OCI-LY7 (cell line): ENCODE measurements at regions not wholly inside any gene's neighbourhood (a gene's known extent, or its start where the extent isn't known, plus 50 kb on each side); places are given as distances from the start of the nearest gene placed in this dataset.

Source experiments
- BruUV-seq: library from RNA; stranded (reverse); fragments of 400-500 nt; replicated peaks from 2 replicates; lab custom pipeline; 2021; lab: Mats Ljungman, UMichigan
- CTCF ChIA-PET: fragments of 300-600 bp; sonication (Branson Sonifier 250); formaldehyde crosslinking; loops from one replicate; lab custom pipeline; 2022; ENCODE audit warnings: antibody characterized with exemption; ENCODE audit not compliant: unreplicated experiment; lab: Charles Lee
- POLR2A ChIA-PET: fragments of 300-600 bp; sonication (Branson Sonifier 250); formaldehyde crosslinking; loops from one replicate; lab custom pipeline; 2022; ENCODE audit warnings: antibody characterized with exemption; lab: Charles Lee
- DNase-seq: peaks from one replicate; pipeline ENCODE4 v3.0.0-alpha.2; 2015; ENCODE audit warnings: low spot score
- H2AFZ ChIP-seq: fragments of 200-600 bp; sonication (generic), shearing (Covaris generic); 2 replicates; pipeline ENCODE4 v1.6.1; 2014; ENCODE audit warnings: mild to moderate bottlenecking, antibody characterized with exemption, low read length, moderate library complexity
- H3K27ac ChIP-seq: fragments of 200-600 bp; sonication (generic); 2 replicates; pipeline ENCODE4 v1.5.1; 2014; ENCODE audit warnings: mixed run types, low read depth, mild to moderate bottlenecking, moderate library complexity, low read length, inconsistent platforms; ENCODE audit not compliant: poor library complexity, severe bottlenecking
- H3K36me3 ChIP-seq: fragments of 200-600 bp; sonication (generic); 2 replicates; pipeline ENCODE4 v1.6.1; 2014; ENCODE audit warnings: mild to moderate bottlenecking, antibody characterized with exemption, low read length, moderate library complexity, mixed read lengths; ENCODE audit not compliant: insufficient read depth
- H3K4me1 ChIP-seq: fragments of 200-600 bp; sonication (generic); 2 replicates; pipeline ENCODE4 v1.5.1; 2014; ENCODE audit warnings: mild to moderate bottlenecking, low read length; ENCODE audit not compliant: insufficient read depth, poor library complexity, severe bottlenecking
- H3K4me2 ChIP-seq: fragments of 200-600 bp; sonication (generic); 2 replicates; pipeline ENCODE4 v1.6.1; 2014; ENCODE audit warnings: mild to moderate bottlenecking, low read length
- H3K4me3 ChIP-seq: fragments of 200-600 bp; sonication (generic); 2 replicates; pipeline ENCODE4 v1.5.1; 2014; ENCODE audit warnings: mild to moderate bottlenecking, low read depth, low read length; ENCODE audit not compliant: poor library complexity, severe bottlenecking
- H3K79me2 ChIP-seq: fragments of 200-600 bp; sonication (generic); 2 replicates; pipeline ENCODE4 v1.6.1; 2016; ENCODE audit warnings: low read depth, mild to moderate bottlenecking, low read length, moderate library complexity, mixed read lengths; ENCODE audit not compliant: insufficient read depth
- H3K9me2 ChIP-seq: fragments of 200-600 bp; sonication (generic); 2 replicates; pipeline ENCODE4 v1.6.1; 2016; ENCODE audit warnings: mild to moderate bottlenecking, low read length, mixed read lengths; ENCODE audit not compliant: insufficient read depth
- H3K9me3 ChIP-seq: fragments of 200-600 bp; sonication (generic); 2 replicates; pipeline ENCODE4 v1.6.1; 2014; ENCODE audit warnings: mild to moderate bottlenecking, mixed run types, low read length, mixed read lengths
- H4K20me1 ChIP-seq: fragments of 200-600 bp; sonication (generic); 2 replicates; pipeline ENCODE4 v1.6.1; 2014; ENCODE audit warnings: mild to moderate bottlenecking, antibody characterized with exemption, low read length, moderate library complexity, mixed read lengths; ENCODE audit not compliant: insufficient read depth
- EZH2phosphoT487 ChIP-seq: fragments of 200-600 bp; sonication (generic); IDR thresholded peaks from 2 replicates; pipeline ENCODE4 v1.6.1; 2018; ENCODE audit warnings: low read depth, borderline replicate concordance, mild to moderate bottlenecking, mixed run types, antibody characterized with exemption, low read length, moderate library complexity, mixed read lengths
- intact Hi-C: fragments of 100-400 bp; cut with micrococcal nuclease; formaldehyde crosslinking; loops from one replicate; pipeline ENCODE4 v1.10.0; 2022; ENCODE audit not compliant: unreplicated experiment
- TF ChIP-seq, protein P1 (sequence below): fragments of 200-600 bp; sonication (generic); conservative IDR thresholded peaks from 2 replicates; pipeline ENCODE4 v1.5.1; 2014; ENCODE audit warnings: mild to moderate bottlenecking, antibody characterized with exemption, low read length, moderate library complexity, mixed read lengths

DNA sequence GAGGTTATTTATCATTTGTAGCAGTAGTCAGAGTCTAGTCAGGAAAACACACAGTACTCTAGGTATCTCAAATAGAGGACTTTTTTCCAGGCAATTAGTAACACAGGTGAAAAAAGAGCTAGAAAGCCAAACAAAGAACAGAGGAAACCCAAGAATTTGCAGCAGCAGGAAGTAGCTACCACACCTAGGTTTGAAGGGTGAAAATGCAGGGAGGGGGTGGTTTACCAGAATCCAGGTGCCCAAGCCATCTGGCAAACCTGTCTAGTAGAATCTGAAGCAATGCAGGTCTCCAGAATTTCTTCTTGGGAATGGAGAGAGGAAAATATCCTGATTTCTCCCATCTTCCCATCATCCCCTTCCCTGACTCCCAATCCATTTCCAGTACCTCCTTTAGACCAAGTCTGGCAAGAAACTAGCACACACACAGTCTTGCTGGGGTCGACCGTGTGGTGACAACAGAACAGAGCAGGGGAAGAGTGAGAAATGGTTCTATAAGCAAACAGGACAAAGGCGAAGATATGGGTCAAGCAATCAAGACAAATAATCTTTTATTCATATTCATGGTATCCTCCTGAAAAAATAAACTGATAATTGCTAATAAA lies 231.9 kb upstream of the MMADHC start:
- no peaks in the 10 kb centered on the region for H3K36me3 ChIP-seq
- POLR2A ChIA-PET: no interaction called here

DNA sequence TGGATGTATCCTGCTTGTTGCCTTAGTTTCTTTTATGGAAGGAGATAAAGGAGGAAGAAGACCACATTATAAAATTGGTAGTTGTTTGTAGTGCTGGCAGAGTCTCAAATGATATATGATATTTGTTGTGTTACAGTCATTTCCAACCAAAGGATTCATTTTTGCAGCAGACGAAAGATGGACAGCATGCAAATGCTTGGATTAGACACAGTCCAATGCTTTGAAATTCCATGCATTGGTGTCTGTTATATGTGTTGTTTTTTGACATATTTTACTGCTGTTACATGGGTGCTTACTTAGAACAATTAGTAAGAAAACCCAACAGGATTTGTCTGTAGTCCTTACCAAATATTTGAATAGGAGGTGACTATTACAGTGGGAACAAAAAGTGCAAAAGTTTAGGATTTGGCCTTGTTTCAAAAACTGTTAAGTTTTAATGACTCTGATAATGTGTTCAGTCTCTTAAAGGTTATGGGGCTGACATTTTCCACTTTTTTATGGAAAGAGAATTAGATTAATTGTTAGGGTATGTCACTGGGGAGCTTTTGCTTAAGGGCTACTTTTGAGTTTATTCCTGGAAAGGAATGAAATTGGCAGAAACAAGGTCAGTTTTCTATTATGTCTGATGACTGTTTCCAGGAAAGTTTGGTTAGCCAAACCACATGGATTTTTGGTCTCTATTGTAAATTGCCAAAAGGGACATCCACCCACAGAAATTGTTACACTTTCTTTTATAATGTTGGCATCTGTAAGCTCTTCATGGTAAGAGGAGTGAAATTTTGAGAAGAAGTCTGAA lies 229.4 kb upstream of the MMADHC start:
- no TSS peak for BruUV-seq
- Histone ChIP-seq H3K4me3 (no peak overlapping the region), H2AFZ (no peak overlapping the region), H3K4me1 (no peaks in the 10 kb centered on the region), H3K36me3 (no peaks in the 10 kb centered on the region), H4K20me1 (no peaks in the 10 kb centered on the region), H3K9me3 (no peaks in the 10 kb centered on the region), H3K27ac (no peak overlapping the region), H3K79me2 (no peaks in the 10 kb centered on the region), H3K9me2 (no peaks in the 10 kb centered on the region), H3K4me2 (no peak overlapping the region)
- intact Hi-C loops: no loop called here
- POLR2A ChIA-PET: no interaction called here
- no peak for DNase-seq
- no peak for TF ChIP-seq EZH2phosphoT487
- TF ChIP-seq, protein P1, sequence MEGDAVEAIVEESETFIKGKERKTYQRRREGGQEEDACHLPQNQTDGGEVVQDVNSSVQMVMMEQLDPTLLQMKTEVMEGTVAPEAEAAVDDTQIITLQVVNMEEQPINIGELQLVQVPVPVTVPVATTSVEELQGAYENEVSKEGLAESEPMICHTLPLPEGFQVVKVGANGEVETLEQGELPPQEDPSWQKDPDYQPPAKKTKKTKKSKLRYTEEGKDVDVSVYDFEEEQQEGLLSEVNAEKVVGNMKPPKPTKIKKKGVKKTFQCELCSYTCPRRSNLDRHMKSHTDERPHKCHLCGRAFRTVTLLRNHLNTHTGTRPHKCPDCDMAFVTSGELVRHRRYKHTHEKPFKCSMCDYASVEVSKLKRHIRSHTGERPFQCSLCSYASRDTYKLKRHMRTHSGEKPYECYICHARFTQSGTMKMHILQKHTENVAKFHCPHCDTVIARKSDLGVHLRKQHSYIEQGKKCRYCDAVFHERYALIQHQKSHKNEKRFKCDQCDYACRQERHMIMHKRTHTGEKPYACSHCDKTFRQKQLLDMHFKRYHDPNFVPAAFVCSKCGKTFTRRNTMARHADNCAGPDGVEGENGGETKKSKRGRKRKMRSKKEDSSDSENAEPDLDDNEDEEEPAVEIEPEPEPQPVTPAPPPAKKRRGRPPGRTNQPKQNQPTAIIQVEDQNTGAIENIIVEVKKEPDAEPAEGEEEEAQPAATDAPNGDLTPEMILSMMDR: no peak
- CTCF ChIA-PET: no interaction called here

More for the DNA sequence above, 231.9 kb upstream of the MMADHC start:
- TF ChIP-seq, protein P1: no peak
- TF ChIP-seq EZH2phosphoT487: no peak
- H2AFZ ChIP-seq: no peak overlapping the region
- H3K4me3 ChIP-seq: no peak overlapping the region
- H4K20me1 ChIP-seq: no peaks in the 10 kb centered on the region
- no peak for DNase-seq
- H3K9me3 ChIP-seq: no peaks in the 10 kb centered on the region
- intact Hi-C loops: no loop called here
- H3K79me2 ChIP-seq: no peaks in the 10 kb centered on the region
- CTCF ChIA-PET: no interaction called here
- BruUV-seq: no TSS peak
- no peak overlapping the region for H3K4me2 ChIP-seq
- no peaks in the 10 kb centered on the region for H3K9me2 ChIP-seq
- H3K4me1 ChIP-seq: no peaks in the 10 kb centered on the region
- H3K27ac ChIP-seq: no peak overlapping the region

DNA sequence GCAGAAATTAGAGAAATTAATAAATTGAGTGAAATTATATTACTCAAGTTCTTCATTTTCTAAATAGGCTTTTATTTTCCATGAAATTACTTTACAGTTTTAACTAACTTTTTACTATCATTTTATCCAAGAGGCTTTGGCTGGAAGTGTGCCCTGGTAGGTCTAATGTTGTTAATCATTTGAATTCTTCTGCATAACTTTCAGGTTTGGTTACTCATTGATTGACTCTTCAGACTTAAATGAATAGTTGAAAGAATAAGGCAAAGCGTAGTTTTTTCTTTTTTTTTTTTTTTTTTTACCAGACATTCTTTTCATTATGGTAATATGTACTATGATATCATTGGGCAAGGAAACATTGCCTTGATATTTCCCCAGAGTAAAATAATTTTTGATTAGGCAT lies 228.4 kb upstream of the MMADHC start:
- BruUV-seq: no TSS peak
- CTCF ChIA-PET: no interaction called here

More for the DNA sequence above, 228.4 kb upstream of the MMADHC start:
- no peak for TF ChIP-seq EZH2phosphoT487
- TF ChIP-seq, protein P1: no peak
- POLR2A ChIA-PET: no interaction called here
- Histone ChIP-seq H3K36me3 (no peaks in the 10 kb centered on the region), H3K4me2 (no peak overlapping the region), H3K27ac (no peak overlapping the region), H3K4me3 (no peak overlapping the region), H4K20me1 (no peaks in the 10 kb centered on the region), H3K9me2 (no peaks in the 10 kb centered on the region), H3K79me2 (no peaks in the 10 kb centered on the region), H3K4me1 (no peaks in the 10 kb centered on the region), H3K9me3 (no peaks in the 10 kb centered on the region), H2AFZ (no peak overlapping the region)
- intact Hi-C loops: no loop called here
- DNase-seq: no peak
